ENCODE measurements at regions not wholly inside any gene's neighbourhood (a gene's known extent, or its start where the extent isn't known, plus 50 kb on each side); places are given as distances from the start of the nearest gene placed in this dataset.

DNA sequence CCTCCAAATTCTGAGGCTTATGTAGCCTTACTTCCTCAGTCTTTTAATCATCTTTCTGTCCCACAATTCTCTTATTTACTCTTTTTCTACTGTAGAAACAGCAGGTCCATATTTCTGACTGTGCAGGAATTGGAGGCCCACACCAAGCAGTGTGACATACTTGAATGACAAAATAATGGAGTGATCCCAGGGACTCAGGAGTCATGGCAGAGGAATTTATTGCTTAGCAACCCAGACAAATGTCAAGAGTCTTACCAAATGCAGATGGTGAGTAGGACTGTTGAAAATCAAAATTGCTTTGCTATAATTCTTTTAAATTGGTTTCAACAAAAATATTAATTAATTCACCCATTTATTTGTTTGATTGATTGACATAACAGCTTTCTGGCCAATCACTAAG, 59.9 kb downstream of the HTR1B start:
- Mint-ChIP-seq H3K4me1 (ENCODE audit: low read depth, unreplicated experiment) (no peaks in the 10 kb centered on the region), H3K9me3 (ENCODE audit: low read depth, unreplicated experiment) (no peaks in the 10 kb centered on the region), H3K27ac (ENCODE audit: unreplicated experiment) (no peak overlapping the region), H3K4me3 (ENCODE audit: low read depth, unreplicated experiment) (no peak overlapping the region), H3K27me3 (ENCODE audit: unreplicated experiment) (no peaks in the 10 kb centered on the region), H3K36me3 (ENCODE audit: insufficient read depth, unreplicated experiment) (no peaks in the 10 kb centered on the region)
- CTCF ChIA-PET = no interaction called here
- no TSS peak for BruUV-seq (replicated peaks)
- TF ChIP-seq, protein P1, sequence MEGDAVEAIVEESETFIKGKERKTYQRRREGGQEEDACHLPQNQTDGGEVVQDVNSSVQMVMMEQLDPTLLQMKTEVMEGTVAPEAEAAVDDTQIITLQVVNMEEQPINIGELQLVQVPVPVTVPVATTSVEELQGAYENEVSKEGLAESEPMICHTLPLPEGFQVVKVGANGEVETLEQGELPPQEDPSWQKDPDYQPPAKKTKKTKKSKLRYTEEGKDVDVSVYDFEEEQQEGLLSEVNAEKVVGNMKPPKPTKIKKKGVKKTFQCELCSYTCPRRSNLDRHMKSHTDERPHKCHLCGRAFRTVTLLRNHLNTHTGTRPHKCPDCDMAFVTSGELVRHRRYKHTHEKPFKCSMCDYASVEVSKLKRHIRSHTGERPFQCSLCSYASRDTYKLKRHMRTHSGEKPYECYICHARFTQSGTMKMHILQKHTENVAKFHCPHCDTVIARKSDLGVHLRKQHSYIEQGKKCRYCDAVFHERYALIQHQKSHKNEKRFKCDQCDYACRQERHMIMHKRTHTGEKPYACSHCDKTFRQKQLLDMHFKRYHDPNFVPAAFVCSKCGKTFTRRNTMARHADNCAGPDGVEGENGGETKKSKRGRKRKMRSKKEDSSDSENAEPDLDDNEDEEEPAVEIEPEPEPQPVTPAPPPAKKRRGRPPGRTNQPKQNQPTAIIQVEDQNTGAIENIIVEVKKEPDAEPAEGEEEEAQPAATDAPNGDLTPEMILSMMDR (IDR thresholded peaks at IDR 0.05; ENCODE audit: unreplicated experiment) = no peak
- no peak for DNase-seq
- intact Hi-C loops (cut with micrococcal nuclease; ENCODE audit: unreplicated experiment) = no loop called here

DNA sequence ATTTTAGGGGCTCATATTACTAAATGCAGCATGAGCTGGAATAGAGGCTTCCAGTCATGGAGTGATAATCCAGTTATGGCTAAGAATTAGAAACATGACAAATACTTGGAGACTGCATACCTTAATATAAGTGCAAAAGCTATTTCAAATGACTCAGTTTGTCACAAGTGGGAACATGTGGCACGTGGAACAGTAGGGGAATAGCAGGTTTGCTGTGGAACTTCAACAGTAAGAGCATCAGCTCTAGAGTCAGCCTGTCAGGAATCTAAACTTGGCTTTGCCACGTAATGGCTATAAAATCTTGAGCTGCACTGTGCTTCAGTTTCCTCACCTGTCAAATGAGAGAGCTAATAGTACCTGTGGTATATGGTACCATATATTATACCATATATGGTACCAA, 62.1 kb downstream of the HTR1B start:
- TF ChIP-seq, protein P1 (IDR thresholded peaks at IDR 0.05; ENCODE audit: unreplicated experiment) = no peak
- DNase-seq = no peak
- BruUV-seq (replicated peaks) = no TSS peak
- Mint-ChIP-seq H3K27me3 (ENCODE audit: unreplicated experiment) (no peaks in the 10 kb centered on the region), H3K36me3 (ENCODE audit: insufficient read depth, unreplicated experiment) (no peaks in the 10 kb centered on the region), H3K9me3 (ENCODE audit: low read depth, unreplicated experiment) (no peaks in the 10 kb centered on the region), H3K4me1 (ENCODE audit: low read depth, unreplicated experiment) (no peaks in the 10 kb centered on the region), H3K27ac (ENCODE audit: unreplicated experiment) (no peak overlapping the region), H3K4me3 (ENCODE audit: low read depth, unreplicated experiment) (no peak overlapping the region)
- CTCF ChIA-PET = interaction anchor here (0.7 kb wide), 1 partner anchor 353 kb away, joined by 3 read pairs; no protein-coding TSS in a partner anchor
- intact Hi-C loops (cut with micrococcal nuclease; ENCODE audit: unreplicated experiment) = no loop called here

DNA sequence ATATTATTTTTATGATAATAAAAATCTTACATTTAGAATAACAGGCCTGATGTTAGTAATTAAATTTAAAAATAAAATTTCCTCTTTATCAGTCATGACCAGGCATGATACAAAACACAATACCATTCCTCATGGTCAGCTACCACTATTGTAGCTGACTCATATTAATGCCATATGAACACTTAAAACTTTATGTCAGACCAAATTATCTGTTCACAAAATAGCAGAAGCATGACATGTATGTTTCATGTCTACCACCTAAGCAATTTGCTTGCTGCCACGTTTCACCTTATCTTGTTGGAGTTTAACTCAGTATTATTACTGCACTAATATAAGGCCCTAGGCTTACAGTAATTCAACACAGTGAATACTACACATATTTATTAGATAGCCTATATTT, 65.7 kb downstream of the HTR1B start:
- no peak for DNase-seq
- Mint-ChIP-seq H3K4me3 (ENCODE audit: low read depth, unreplicated experiment) (no peak overlapping the region), H3K27me3 (ENCODE audit: unreplicated experiment) (no peaks in the 10 kb centered on the region), H3K4me1 (ENCODE audit: low read depth, unreplicated experiment) (no peaks in the 10 kb centered on the region), H3K36me3 (ENCODE audit: insufficient read depth, unreplicated experiment) (no peaks in the 10 kb centered on the region), H3K9me3 (ENCODE audit: low read depth, unreplicated experiment) (no peaks in the 10 kb centered on the region), H3K27ac (ENCODE audit: unreplicated experiment) (no peak overlapping the region)
- intact Hi-C loops (cut with micrococcal nuclease; ENCODE audit: unreplicated experiment) = no loop called here
- CTCF ChIA-PET = interaction anchor here (0.6 kb wide), 1 partner anchor 127 kb away, joined by 3 read pairs; no protein-coding TSS in a partner anchor
- TF ChIP-seq, protein P1 (IDR thresholded peaks at IDR 0.05; ENCODE audit: unreplicated experiment) = no peak
- BruUV-seq (replicated peaks) = no TSS peak

DNA sequence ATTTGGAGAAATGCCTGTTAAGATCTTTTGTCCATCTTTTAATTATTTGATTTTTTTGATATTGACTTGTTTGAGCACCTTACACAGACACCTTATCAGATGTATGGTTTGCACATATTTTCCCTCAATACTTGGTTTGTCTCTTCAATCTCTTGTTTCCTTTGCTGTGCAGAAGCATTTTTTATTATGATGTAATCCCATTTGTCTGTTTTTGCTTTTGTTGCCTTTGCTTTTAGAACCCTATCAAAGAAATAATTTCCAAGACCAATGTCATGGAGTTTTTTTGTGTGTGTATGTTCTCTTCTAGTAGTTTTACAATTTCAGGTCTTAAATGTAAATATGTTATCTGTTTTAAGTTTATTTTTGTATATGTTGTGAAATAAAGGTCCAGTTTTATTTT, 73.9 kb downstream of the HTR1B start:
- TF ChIP-seq, protein P1 (IDR thresholded peaks at IDR 0.05; ENCODE audit: unreplicated experiment) = no peak
- no peaks in the 10 kb centered on the region for H3K27me3 Mint-ChIP-seq (ENCODE audit: unreplicated experiment)
- no peaks in the 10 kb centered on the region for H3K4me1 Mint-ChIP-seq (ENCODE audit: low read depth, unreplicated experiment)
- CTCF ChIA-PET = no interaction called here
- H3K27ac Mint-ChIP-seq (ENCODE audit: unreplicated experiment) = no peak overlapping the region
- peaks cover 3% of the 10 kb centered on the region for H3K9me3 Mint-ChIP-seq (ENCODE audit: low read depth, unreplicated experiment)
- DNase-seq = no peak
- no peak overlapping the region for H3K4me3 Mint-ChIP-seq (ENCODE audit: low read depth, unreplicated experiment)
- no TSS peak for BruUV-seq (replicated peaks)
- no peaks in the 10 kb centered on the region for H3K36me3 Mint-ChIP-seq (ENCODE audit: insufficient read depth, unreplicated experiment)
- intact Hi-C loops (cut with micrococcal nuclease; ENCODE audit: unreplicated experiment) = no loop called here

All from Calu3 (cell line).